Lower lobe of right lung (tissue), 2 donors: ENCODE measurements at regions not wholly inside any gene's neighbourhood (a gene's known extent, or its start where the extent isn't known, plus 50 kb on each side); places are given as distances from the start of the nearest gene placed in this dataset.

Source experiments
- ATAC-seq, 2 donors: fragments of 200-7000 bp; cut with Tn5 transposase; one replicate each; pipeline ENCODE4 v1.9.1; 2020 to 2022; ENCODE audit warnings: mild to moderate bottlenecking in 2 of 2, moderate library complexity in 2 of 2
- DNase-seq: peaks from one replicate; pipeline ENCODE4 v3.0.0-alpha.2; 2020
- H3K27ac ChIP-seq: fragments of 200-600 bp; one replicate; pipeline ENCODE4 v1.8.0; 2022
- H3K27me3 ChIP-seq: fragments of 200-600 bp; one replicate; pipeline ENCODE4 v1.8.0; 2022; ENCODE audit warnings: low read depth
- H3K36me3 ChIP-seq: fragments of 200-600 bp; one replicate; pipeline ENCODE4 v1.8.0; 2022; ENCODE audit warnings: mild to moderate bottlenecking
- H3K4me1 ChIP-seq: fragments of 200-600 bp; one replicate; pipeline ENCODE4 v1.8.0; 2022
- H3K4me3 ChIP-seq: fragments of 200-600 bp; one replicate; pipeline ENCODE4 v1.8.0; 2022; ENCODE audit warnings: mild to moderate bottlenecking
- H3K9me3 ChIP-seq: fragments of 200-600 bp; one replicate; pipeline ENCODE4 v1.8.0; 2022
- CTCF ChIP-seq: fragments of 200-600 bp; IDR thresholded peaks from one replicate; pipeline ENCODE4 v1.8.0; 2022; ENCODE audit warnings: antibody characterized with exemption, mild to moderate bottlenecking
- intact Hi-C: fragments of 100-400 bp; cut with DNase I; formaldehyde crosslinking; loops from one replicate; pipeline ENCODE4 v1.11.0; 2022
- donor health status: DM: no; HTN: yes; CAD: no; lungs with severe emphysema.

GRCh38 chr17:6355196-6355595 is 79.7 kb downstream of the AIPL1 start:
- Histone ChIP-seq H3K4me1 (no peaks in the 10 kb centered on the region), H3K4me3 (no peak overlapping the region), H3K9me3 (no peaks in the 10 kb centered on the region), H3K36me3 (no peaks in the 10 kb centered on the region), H3K27me3 (peaks cover 10% of the 10 kb centered on the region), H3K27ac (no peak overlapping the region)
- no peak for TF ChIP-seq CTCF
- DNase-seq (no peak), ATAC-seq (no peak)
- intact Hi-C loops: no loop called here

DNA sequence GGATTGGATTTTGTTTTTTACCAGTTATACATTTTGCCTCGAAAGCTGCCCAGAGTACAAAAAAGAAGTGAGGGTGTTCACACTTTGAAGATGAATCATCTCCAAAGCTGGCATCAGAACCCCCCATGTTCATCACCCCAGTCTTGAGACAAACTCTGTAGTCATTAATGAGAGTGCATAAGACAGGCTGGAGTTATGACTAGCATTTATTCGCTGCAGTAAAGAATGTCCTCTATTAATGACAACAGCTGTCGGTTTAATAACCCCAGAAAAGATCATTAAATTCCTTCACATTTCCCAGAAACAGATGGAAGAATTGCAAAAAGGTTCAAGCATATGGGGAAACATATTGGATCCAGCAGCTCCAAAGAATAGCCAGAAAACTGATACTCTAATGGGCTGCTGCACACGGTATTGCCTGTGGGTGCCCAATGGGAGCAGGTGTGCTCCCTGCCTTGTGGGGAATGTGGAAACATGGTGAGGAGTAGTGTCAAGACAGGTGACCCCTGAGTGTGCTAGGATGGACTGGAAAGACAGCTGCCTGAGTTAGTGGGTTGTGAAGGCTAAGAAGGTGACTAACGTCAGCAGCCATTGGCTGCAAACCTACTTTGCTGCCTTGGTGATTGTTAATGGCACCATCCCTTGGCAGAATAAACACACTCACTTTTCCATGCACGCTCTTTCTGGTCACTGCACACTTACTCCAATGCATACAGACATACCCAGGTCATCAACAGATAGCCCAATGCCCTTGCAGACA is 81.9 kb downstream of the AIPL1 start:
- Histone ChIP-seq H3K4me3 (no peak overlapping the region), H3K27ac (no peak overlapping the region), H3K9me3 (no peaks in the 10 kb centered on the region), H3K27me3 (peaks cover 14% of the 10 kb centered on the region), H3K4me1 (no peaks in the 10 kb centered on the region), H3K36me3 (no peaks in the 10 kb centered on the region)
- DNase-seq (no peak), ATAC-seq (no peak)
- TF ChIP-seq CTCF: no peak
- intact Hi-C loops: no loop called here

GRCh38 chr17:6352016-6352415 is 82.9 kb downstream of the AIPL1 start:
- ATAC-seq (no peak), DNase-seq (no peak)
- Histone ChIP-seq H3K36me3 (no peaks in the 10 kb centered on the region), H3K4me3 (no peak overlapping the region), H3K4me1 (no peaks in the 10 kb centered on the region), H3K9me3 (no peaks in the 10 kb centered on the region), H3K27me3 (peaks cover 14% of the 10 kb centered on the region), H3K27ac (no peak overlapping the region)
- intact Hi-C loops: no loop called here
- TF ChIP-seq CTCF: no peak

DNA sequence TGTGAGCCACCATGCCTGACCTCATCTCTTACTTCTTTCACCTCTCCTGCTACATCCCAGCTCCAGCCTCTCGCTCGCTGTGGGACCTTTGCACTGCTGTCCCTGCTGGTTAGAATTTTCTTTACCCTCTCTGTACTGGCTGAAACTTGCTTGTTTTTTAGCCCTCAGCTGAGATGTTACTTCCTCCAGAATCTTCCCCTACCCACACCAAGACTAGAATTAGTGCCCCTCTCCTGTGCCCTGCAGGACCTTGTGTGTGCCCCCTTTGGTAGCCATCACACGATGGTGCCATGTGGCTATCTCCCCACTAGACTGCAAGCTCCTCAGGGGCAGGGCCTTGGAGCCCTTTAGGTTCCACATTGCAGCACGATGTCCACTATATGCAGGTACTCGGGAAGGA is 84.1 kb downstream of the AIPL1 start:
- intact Hi-C loops: no loop called here
- DNase-seq: no peak
- TF ChIP-seq CTCF: no peak

GRCh38 chr17:6348891-6349290 is 86.0 kb downstream of the AIPL1 start:
- ATAC-seq (no peak), DNase-seq (no peak)
- no peaks in the 10 kb centered on the region for H3K9me3 ChIP-seq
- intact Hi-C loops: no loop called here
- no peak for TF ChIP-seq CTCF
- peaks cover 12% of the 10 kb centered on the region for H3K27me3 ChIP-seq
- H3K27ac ChIP-seq: no peak overlapping the region
- H3K36me3 ChIP-seq: no peaks in the 10 kb centered on the region
- no peak overlapping the region for H3K4me3 ChIP-seq
- H3K4me1 ChIP-seq: no peaks in the 10 kb centered on the region

More for the DNA sequence above, 84.1 kb downstream of the AIPL1 start:
- Histone ChIP-seq H3K4me1 (no peaks in the 10 kb centered on the region), H3K4me3 (no peak overlapping the region), H3K9me3 (no peaks in the 10 kb centered on the region), H3K27me3 (peaks cover 12% of the 10 kb centered on the region), H3K27ac (no peak overlapping the region), H3K36me3 (no peaks in the 10 kb centered on the region)
- ATAC-seq: no peak
